Neural progenitor cell (in vitro differentiated cells): ENCODE measurements at regions not wholly inside any gene's neighbourhood (a gene's known extent, or its start where the extent isn't known, plus 50 kb on each side); places are given as distances from the start of the nearest gene placed in this dataset.
"Not testable (repeated sequence)": the region's sequence is repeated elsewhere in the genome, so short reads cannot be mapped to it uniquely, and the experiment has no call there.

ENCODE experiments used
- EZH2 ChIP-seq: fragments of 200-600 bp; sonication (generic); IDR thresholded peaks from 2 replicates; pipeline ENCODE4 v1.6.1; 2017; ENCODE audit warnings: antibody characterized with exemption, mild to moderate bottlenecking, moderate library complexity
- EZH2phosphoT487 ChIP-seq: fragments of 200-600 bp; sonication (generic); IDR thresholded peaks from 2 replicates; pipeline ENCODE4 v1.6.1; 2017; ENCODE audit warnings: antibody characterized with exemption
- TF ChIP-seq, protein P1 (sequence below): fragments of 200-600 bp; sonication (generic); IDR thresholded peaks from 2 replicates; pipeline ENCODE4 v1.5.1; 2017; ENCODE audit warnings: antibody characterized with exemption, mild to moderate bottlenecking

DNA sequence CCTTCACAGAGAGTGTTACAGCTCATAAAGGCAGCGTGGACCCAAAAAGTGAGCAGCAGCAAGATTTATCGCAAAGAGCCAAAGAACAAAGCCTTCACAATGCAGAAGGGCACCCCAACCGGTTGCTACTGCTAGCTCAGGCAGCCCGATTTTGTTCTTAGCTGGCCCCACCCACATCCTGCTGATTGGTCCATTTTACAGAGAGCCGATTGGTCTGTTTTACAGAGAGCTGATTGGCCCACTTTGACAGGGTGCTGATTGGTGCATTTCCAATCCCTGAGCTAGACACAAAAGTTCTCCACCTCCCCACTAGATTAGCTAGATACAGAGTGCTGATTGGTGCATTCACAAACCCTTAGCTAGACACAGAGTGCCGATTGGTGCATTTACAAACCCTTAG is 50.1 kb upstream of the SOX14 start:
- TF ChIP-seq, protein P1, sequence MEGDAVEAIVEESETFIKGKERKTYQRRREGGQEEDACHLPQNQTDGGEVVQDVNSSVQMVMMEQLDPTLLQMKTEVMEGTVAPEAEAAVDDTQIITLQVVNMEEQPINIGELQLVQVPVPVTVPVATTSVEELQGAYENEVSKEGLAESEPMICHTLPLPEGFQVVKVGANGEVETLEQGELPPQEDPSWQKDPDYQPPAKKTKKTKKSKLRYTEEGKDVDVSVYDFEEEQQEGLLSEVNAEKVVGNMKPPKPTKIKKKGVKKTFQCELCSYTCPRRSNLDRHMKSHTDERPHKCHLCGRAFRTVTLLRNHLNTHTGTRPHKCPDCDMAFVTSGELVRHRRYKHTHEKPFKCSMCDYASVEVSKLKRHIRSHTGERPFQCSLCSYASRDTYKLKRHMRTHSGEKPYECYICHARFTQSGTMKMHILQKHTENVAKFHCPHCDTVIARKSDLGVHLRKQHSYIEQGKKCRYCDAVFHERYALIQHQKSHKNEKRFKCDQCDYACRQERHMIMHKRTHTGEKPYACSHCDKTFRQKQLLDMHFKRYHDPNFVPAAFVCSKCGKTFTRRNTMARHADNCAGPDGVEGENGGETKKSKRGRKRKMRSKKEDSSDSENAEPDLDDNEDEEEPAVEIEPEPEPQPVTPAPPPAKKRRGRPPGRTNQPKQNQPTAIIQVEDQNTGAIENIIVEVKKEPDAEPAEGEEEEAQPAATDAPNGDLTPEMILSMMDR, result not testable (repeated sequence)
- not testable (repeated sequence) for TF ChIP-seq EZH2, EZH2phosphoT487
